Chondrocyte (in vitro differentiated cells): ENCODE measurements at regions not wholly inside any gene's neighbourhood (a gene's known extent, or its start where the extent isn't known, plus 50 kb on each side); places are given as distances from the start of the nearest gene placed in this dataset.
A peak's percentile ranks its signal among the peaks of the same experiment; 100 is the strongest.
"Not testable (repeated sequence)": the region's sequence is repeated elsewhere in the genome, so short reads cannot be mapped to it uniquely, and the experiment has no call there.

ENCODE experiments used
- DNase-seq: peaks from one replicate; pipeline ENCODE4 v3.0.0; 2021; ENCODE audit warnings: mixed read lengths, low spot score
- H3K27ac Mint-ChIP-seq: one replicate; pipeline ENCODE4 v1.8.0; 2021; ENCODE audit warnings: mild to moderate bottlenecking, moderate library complexity, mixed read lengths; ENCODE audit not compliant: unreplicated experiment
- H3K27me3 Mint-ChIP-seq: 2 replicates; pipeline ENCODE4 v1.8.0; 2021; ENCODE audit warnings: low read depth, mixed read lengths
- H3K36me3 Mint-ChIP-seq: 2 replicates; pipeline ENCODE4 v1.8.0; 2021; ENCODE audit warnings: low read depth, mixed read lengths
- H3K4me1 Mint-ChIP-seq: 2 replicates; pipeline ENCODE4 v1.8.0; 2021; ENCODE audit warnings: low read depth, mild to moderate bottlenecking, mixed read lengths
- H3K4me3 Mint-ChIP-seq: one replicate; pipeline ENCODE4 v1.8.0; 2021; ENCODE audit warnings: mild to moderate bottlenecking, moderate library complexity, mixed read lengths; ENCODE audit not compliant: unreplicated experiment
- H3K9me3 Mint-ChIP-seq: 2 replicates; pipeline ENCODE4 v1.8.0; 2021; ENCODE audit warnings: low read depth, mixed read lengths
- TF ChIP-seq, protein P1 (sequence below): fragments of 200-600 bp; sonication (generic); IDR thresholded peaks from 2 replicates; pipeline ENCODE4 v1.5.0; 2021; ENCODE audit warnings: antibody characterized with exemption, mild to moderate bottlenecking, moderate library complexity

DNA sequence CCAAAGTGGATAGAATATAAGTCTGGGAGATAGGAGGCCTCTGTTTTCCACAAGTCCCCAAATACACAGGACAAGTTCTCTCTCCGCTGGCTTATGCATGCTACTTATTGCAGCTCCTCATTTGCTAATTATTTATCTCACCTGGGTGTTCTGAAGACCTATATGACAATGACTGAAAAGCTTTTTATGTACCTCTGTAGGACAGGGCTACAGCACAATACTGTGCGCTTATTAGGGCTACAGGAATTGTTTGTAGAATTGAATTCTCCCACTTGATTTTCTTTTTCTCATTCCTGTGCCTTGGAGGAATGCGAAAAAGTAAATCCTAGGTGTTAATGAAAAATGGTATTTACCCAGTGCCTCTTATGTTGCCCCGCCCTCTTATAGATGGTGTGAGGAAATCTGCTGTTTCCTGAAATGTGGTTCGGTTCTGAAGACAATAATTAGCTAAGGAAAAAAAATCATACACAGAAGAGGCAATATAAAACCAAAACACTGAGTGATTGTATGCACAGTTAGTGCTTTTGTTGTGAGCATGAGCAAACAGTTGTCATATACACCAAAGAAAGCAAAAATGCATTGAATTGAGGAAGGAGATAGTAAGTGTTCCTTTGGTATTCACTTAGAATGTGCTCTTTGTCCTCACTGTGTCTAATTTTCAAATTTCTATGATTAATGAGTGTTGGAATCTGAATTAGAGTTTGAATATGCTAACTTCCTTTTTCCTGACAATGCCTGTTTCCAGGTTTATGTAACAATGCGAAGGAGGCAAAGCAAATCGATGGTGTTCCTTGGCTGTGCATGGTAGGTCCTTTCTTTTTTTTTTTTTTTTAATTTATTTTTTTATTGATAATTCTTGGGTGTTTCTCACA is 78.7 kb upstream of the PNPT1 start:
- no peak for DNase-seq
- no peak overlapping the region for H3K4me3 Mint-ChIP-seq
- TF ChIP-seq, protein P1, sequence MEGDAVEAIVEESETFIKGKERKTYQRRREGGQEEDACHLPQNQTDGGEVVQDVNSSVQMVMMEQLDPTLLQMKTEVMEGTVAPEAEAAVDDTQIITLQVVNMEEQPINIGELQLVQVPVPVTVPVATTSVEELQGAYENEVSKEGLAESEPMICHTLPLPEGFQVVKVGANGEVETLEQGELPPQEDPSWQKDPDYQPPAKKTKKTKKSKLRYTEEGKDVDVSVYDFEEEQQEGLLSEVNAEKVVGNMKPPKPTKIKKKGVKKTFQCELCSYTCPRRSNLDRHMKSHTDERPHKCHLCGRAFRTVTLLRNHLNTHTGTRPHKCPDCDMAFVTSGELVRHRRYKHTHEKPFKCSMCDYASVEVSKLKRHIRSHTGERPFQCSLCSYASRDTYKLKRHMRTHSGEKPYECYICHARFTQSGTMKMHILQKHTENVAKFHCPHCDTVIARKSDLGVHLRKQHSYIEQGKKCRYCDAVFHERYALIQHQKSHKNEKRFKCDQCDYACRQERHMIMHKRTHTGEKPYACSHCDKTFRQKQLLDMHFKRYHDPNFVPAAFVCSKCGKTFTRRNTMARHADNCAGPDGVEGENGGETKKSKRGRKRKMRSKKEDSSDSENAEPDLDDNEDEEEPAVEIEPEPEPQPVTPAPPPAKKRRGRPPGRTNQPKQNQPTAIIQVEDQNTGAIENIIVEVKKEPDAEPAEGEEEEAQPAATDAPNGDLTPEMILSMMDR, result no peak
- H3K9me3 Mint-ChIP-seq, result no peaks in the 10 kb centered on the region
- H3K36me3 Mint-ChIP-seq, result no peaks in the 10 kb centered on the region
- peaks cover 7% of the 10 kb centered on the region for H3K4me1 Mint-ChIP-seq
- peaks cover 31% of the 10 kb centered on the region for H3K27me3 Mint-ChIP-seq
- no peak overlapping the region for H3K27ac Mint-ChIP-seq

DNA sequence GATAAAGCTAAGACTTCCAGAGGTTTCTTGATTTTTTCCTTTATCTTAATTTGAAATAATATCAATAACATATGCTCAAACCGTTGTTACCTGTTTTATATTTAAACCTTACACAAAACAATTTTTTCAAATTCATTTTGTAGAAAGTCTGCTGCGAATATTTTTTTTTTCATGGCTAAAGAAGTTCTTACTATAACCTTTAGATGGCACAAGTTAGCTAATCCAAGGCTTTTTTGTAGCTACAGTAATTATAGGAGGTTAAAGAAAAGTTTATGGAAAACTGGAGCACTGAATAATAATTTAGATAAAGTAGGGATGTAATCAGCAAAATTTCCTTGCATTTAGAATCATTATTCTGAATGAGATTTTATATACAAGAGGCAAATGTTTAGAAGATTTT is 78.0 kb upstream of the PNPT1 start:
- TF ChIP-seq, protein P1, result peak; percentile 93
- no peak overlapping the region for H3K27ac Mint-ChIP-seq
- peaks cover 7% of the 10 kb centered on the region for H3K4me1 Mint-ChIP-seq
- DNase-seq, result no peak
- peaks cover 31% of the 10 kb centered on the region for H3K27me3 Mint-ChIP-seq
- no peaks in the 10 kb centered on the region for H3K36me3 Mint-ChIP-seq
- no peaks in the 10 kb centered on the region for H3K9me3 Mint-ChIP-seq
- H3K4me3 Mint-ChIP-seq, result no peak overlapping the region

DNA sequence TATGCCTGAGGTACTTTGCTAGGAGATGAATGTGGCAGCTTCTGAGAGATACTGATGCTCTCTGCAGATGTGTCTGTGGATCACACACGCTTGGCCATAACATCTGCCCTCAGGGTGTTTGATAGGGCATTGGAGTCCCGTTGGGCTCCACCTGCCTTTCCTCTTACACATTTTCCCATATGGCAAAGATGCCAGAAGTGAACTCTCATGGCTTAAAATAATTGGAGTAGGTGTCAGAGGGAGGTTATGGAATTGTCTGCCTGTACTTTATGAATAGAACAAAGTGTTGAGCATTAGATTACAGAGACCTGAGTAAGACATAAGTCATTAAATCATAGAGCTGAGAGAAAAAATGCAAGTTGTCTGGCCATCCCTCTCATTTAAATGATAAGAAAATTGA is 75.3 kb upstream of the PNPT1 start:
- Mint-ChIP-seq H3K4me1 (peaks cover 4% of the 10 kb centered on the region), H3K27ac (no peak overlapping the region), H3K4me3 (no peak overlapping the region), H3K36me3 (no peaks in the 10 kb centered on the region), H3K9me3 (no peaks in the 10 kb centered on the region), H3K27me3 (peaks cover 34% of the 10 kb centered on the region)
- DNase-seq, result no peak
- TF ChIP-seq, protein P1, result no peak

DNA sequence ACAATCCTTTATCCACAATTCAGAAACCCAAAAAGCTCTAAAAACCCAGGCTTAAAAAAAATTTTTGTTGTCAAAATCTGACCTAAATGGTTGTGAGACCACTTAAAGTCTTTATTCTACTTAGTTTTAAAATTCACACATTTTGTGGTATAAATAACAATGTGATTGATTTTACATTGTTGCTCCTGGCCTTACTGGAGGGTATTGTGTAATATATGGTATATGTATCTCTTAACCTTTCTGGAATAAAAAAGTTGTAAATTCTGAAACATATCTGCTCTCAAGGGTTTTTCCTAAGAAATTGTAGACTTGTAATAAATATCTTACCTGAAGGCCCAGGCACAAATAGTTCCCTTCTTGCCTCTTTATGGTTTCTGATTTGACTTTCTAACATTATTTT is 73.3 kb upstream of the PNPT1 start:
- TF ChIP-seq, protein P1, result no peak
- DNase-seq, result no peak
- H3K27me3 Mint-ChIP-seq, result peaks cover 34% of the 10 kb centered on the region
- H3K4me3 Mint-ChIP-seq, result no peak overlapping the region
- no peaks in the 10 kb centered on the region for H3K36me3 Mint-ChIP-seq
- no peaks in the 10 kb centered on the region for H3K9me3 Mint-ChIP-seq
- no peak overlapping the region for H3K27ac Mint-ChIP-seq
- peaks cover 11% of the 10 kb centered on the region for H3K4me1 Mint-ChIP-seq

GRCh38 chr2:55765708-55766107 is 72.1 kb upstream of the PNPT1 start:
- not testable (repeated sequence) for H3K4me3 Mint-ChIP-seq, H3K27ac Mint-ChIP-seq, H3K9me3 Mint-ChIP-seq, H3K36me3 Mint-ChIP-seq, DNase-seq
- peaks cover 28% of the 10 kb centered on the region for H3K27me3 Mint-ChIP-seq
- peaks cover 19% of the 10 kb centered on the region for H3K4me1 Mint-ChIP-seq

- H3K4me1 Mint-ChIP-seq, result peaks cover 27% of the 10 kb centered on the region
- no peak for DNase-seq
- TF ChIP-seq, protein P1, result no peak
- no peaks in the 10 kb centered on the region for H3K9me3 Mint-ChIP-seq
- H3K27me3 Mint-ChIP-seq, result peaks cover 20% of the 10 kb centered on the region
- no peaks in the 10 kb centered on the region for H3K36me3 Mint-ChIP-seq
- no peak overlapping the region for H3K27ac Mint-ChIP-seq
- H3K4me3 Mint-ChIP-seq, result no peak overlapping the region
Observed at GRCh38 chr2:55763721-55764120, 70.1 kb upstream of the PNPT1 start.
